ENCODE measurements at regions not wholly inside any gene's neighbourhood (a gene's known extent, or its start where the extent isn't known, plus 50 kb on each side); places are given as distances from the start of the nearest gene placed in this dataset.
A peak's percentile ranks its signal among the peaks of the same experiment; 100 is the strongest.

DNA sequence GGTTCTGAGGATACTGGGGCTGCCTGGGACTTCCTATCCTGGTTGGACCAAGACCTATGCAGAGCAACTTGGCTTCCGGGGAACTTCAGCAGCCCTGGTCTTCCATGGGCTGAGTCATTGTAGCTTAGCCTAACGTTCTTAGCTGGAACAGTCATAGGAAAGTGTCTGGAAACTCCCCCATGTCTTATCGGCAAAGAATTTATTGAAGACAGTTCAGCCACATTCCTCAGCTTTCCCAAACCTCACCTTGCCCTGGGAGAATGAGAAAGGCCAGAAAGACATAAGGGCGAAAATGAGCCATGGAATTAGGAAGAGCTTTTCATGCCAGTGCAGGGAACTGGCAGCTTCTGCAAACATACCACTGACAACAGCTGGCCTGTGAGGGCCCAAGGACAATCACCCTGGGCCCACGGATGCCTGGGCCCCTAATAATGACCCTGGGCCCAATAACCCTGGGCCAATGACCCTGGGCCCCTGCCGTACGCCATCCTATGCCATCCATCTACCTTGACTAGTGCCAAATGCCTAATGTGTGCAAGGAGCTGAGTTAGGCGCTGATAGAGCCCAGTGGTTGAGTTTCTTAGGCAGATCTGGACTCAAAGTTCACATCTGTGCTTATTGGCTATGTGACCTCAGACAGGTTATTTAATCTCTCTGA lies 114.4 kb upstream of the GADD45A start:
- Mint-ChIP-seq H3K27ac (peak overlapping the region in 1 of 3 experiments; percentile 19), H3K4me1 (peaks cover 44% of the 10 kb centered on the region), H3K36me3 (ENCODE audit: low read depth) (no peaks in the 10 kb centered on the region), H3K4me3 (no peak overlapping the region), H3K27me3 (ENCODE audit: low read depth) (peaks cover 3% of the 10 kb centered on the region), H3K9me3 (no peaks in the 10 kb centered on the region)
- TF ChIP-seq, protein P1, sequence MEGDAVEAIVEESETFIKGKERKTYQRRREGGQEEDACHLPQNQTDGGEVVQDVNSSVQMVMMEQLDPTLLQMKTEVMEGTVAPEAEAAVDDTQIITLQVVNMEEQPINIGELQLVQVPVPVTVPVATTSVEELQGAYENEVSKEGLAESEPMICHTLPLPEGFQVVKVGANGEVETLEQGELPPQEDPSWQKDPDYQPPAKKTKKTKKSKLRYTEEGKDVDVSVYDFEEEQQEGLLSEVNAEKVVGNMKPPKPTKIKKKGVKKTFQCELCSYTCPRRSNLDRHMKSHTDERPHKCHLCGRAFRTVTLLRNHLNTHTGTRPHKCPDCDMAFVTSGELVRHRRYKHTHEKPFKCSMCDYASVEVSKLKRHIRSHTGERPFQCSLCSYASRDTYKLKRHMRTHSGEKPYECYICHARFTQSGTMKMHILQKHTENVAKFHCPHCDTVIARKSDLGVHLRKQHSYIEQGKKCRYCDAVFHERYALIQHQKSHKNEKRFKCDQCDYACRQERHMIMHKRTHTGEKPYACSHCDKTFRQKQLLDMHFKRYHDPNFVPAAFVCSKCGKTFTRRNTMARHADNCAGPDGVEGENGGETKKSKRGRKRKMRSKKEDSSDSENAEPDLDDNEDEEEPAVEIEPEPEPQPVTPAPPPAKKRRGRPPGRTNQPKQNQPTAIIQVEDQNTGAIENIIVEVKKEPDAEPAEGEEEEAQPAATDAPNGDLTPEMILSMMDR (IDR thresholded peaks at IDR 0.05; ENCODE audit: unreplicated experiment in 3 of 3) = no peak

DNA sequence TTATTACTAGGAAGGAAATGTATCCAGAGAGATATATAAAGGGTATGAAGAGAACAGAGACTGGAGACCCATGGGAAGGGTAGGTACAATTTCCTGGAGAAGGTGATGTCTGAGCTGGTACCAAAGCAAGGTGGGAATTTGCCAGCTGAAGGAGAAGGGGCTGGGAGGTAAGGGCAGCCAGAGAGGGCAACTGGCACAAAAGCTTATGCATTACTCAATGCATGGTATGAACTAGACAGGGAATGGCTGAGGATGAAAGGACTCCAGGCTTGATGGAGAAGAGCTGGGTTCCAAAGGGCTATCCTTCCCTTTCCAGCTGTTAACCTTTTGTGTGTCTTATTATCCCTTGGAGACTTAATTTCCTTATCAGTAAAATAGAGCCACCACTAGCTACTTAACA lies 113.6 kb upstream of the GADD45A start:
- Mint-ChIP-seq H3K36me3 (ENCODE audit: low read depth) (no peaks in the 10 kb centered on the region), H3K9me3 (no peaks in the 10 kb centered on the region), H3K4me3 (no peak overlapping the region), H3K27ac (no peak overlapping the region), H3K4me1 (peaks cover 48% of the 10 kb centered on the region), H3K27me3 (ENCODE audit: low read depth) (peaks cover 3% of the 10 kb centered on the region)
- TF ChIP-seq, protein P1 (IDR thresholded peaks at IDR 0.05; ENCODE audit: unreplicated experiment in 3 of 3) = no peak

DNA sequence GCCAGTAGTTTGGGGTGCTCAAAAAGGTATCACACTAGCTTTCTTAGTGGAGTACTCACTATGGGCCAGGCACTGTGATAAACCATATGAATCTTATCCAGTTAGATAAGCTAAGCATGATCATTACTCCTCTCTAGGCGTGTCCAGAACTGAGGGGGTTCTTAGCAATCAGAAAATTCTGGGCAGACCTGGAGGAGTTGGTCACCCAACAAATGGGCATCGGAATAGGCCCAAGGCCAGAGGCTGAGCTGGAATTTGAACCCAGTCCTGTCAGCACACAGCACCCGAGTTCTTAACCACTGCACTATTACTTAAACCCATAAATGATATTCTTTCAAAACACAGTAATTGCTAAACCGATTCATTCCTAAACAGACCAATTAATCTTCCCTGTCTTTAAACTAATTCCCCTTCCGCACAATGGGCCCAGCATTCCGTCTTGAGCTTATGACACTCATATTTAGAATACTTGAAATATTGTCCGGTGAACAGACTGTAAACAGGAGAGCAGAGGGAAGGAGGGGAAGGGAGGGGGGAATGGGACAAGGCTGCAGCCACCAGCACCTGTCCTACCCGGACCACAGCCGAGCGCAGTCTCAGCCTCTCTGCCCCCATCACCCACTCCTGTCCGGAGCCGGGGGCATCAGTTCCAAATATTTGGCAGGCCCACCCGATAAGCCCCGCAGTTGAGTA lies 113.0 kb upstream of the GADD45A start:
- H3K4me1 Mint-ChIP-seq = peaks cover 43% of the 10 kb centered on the region
- H3K9me3 Mint-ChIP-seq = no peaks in the 10 kb centered on the region
- H3K36me3 Mint-ChIP-seq (ENCODE audit: low read depth) = no peaks in the 10 kb centered on the region
- peaks cover 3% of the 10 kb centered on the region for H3K27me3 Mint-ChIP-seq (ENCODE audit: low read depth)
- no peak overlapping the region for H3K27ac Mint-ChIP-seq
- no peak overlapping the region for H3K4me3 Mint-ChIP-seq
- TF ChIP-seq, protein P1 (IDR thresholded peaks at IDR 0.05; ENCODE audit: unreplicated experiment in 3 of 3) = no peak

DNA sequence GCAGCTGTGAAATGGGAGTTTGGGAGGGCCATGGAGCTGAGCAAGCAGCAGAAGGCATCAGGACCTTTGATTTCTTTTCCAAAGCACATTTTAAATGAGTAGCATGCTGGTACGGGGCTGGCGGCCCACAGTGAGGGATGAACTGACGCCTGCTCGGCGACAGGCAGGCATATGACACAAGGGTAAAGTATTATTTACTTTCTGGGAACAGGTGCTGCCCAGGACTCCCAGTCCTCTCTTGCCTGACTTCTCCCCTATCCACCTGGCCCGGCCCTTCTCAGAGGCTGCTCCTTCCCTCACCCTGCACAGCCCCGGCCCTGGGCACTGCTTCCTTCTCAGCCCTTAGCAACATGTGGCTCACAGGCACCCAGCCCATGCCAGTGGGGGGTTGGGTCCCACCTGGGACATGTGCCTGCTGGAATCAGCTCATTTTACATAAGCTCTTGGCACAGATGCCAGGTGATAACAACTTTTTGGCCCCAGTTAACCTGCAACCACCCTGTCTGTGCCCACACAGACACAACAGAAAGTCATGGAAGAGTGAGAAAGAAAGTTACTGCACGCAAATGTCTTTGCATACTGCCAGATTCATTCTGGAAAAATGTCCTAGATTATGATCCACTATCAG lies 112.3 kb upstream of the GADD45A start:
- Mint-ChIP-seq H3K27me3 (ENCODE audit: low read depth) (peaks cover 3% of the 10 kb centered on the region), H3K36me3 (ENCODE audit: low read depth) (no peaks in the 10 kb centered on the region), H3K9me3 (no peaks in the 10 kb centered on the region), H3K27ac (peak overlapping the region; percentile 8 to 50 (median 25)), H3K4me3 (no peak overlapping the region), H3K4me1 (peaks cover 43% of the 10 kb centered on the region)
- TF ChIP-seq, protein P1 (IDR thresholded peaks at IDR 0.05; ENCODE audit: unreplicated experiment in 3 of 3) = no peak

DNA sequence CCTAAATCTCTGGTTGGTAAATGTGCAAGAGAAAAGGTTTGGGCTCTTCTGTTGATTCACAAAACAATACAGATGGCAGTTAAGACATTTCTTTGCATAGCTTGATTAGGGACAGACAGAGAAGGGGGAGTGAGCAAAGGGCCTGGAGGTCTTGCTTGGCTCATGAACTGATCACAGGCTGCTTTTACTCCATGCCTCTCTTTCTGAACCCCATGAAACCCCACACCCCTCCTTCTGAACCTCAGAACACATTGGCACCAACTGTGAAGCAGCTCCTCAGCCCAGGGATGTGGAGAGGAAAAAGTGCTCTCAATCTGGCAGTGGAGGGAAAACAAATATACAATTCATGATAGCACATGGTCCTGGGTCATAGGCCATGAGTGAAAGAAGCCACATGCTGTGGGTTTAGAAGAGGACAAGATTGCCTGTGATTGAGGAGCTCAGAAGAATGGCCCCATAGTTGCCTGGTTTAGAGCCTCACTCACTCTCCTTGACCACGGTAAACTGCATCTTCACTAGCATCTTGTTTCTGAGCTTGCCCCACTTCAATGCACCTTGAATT lies 111.6 kb upstream of the GADD45A start:
- Mint-ChIP-seq H3K9me3 (no peaks in the 10 kb centered on the region), H3K4me3 (no peak overlapping the region), H3K4me1 (peaks cover 43% of the 10 kb centered on the region), H3K27ac (peak overlapping the region; percentile 8 to 50 (median 25)), H3K27me3 (ENCODE audit: low read depth) (peaks cover 3% of the 10 kb centered on the region), H3K36me3 (ENCODE audit: low read depth) (no peaks in the 10 kb centered on the region)
- TF ChIP-seq, protein P1 (IDR thresholded peaks at IDR 0.05; ENCODE audit: unreplicated experiment in 3 of 3) = no peak
